ENCODE measurements at regions not wholly inside any gene's neighbourhood (a gene's known extent, or its start where the extent isn't known, plus 50 kb on each side); places are given as distances from the start of the nearest gene placed in this dataset.
"Not testable (repeated sequence)": the region's sequence is repeated elsewhere in the genome, so short reads cannot be mapped to it uniquely, and the experiment has no call there.

- no peak for DNase-seq (ENCODE audit: low spot score)
Observed at GRCh38 chr12:127043731-127044130, 1223.2 kb upstream of the TMEM132C start.

- DNase-seq (ENCODE audit: low spot score): no peak
Observed at GRCh38 chr12:127044836-127045235, 1222.1 kb upstream of the TMEM132C start.

- DNase-seq (ENCODE audit: low spot score): no peak
Observed at GRCh38 chr12:127046467-127046866, 1220.5 kb upstream of the TMEM132C start.

- DNase-seq (ENCODE audit: low spot score): no peak
Observed at GRCh38 chr12:127048057-127048456, 1218.9 kb upstream of the TMEM132C start.

- DNase-seq (ENCODE audit: low spot score): not testable (repeated sequence)
Observed at GRCh38 chr12:127048525-127048924, 1218.4 kb upstream of the TMEM132C start.

GRCh38 chr12:127051139-127051538, 1215.8 kb upstream of the TMEM132C start:
- no peak for DNase-seq (ENCODE audit: low spot score)

GRCh38 chr12:127052511-127053232, 1214.3 kb upstream of the TMEM132C start:
- peak; percentile 44 for DNase-seq (ENCODE audit: low spot score)

GRCh38 chr12:127054531-127054930, 1212.4 kb upstream of the TMEM132C start:
- peak; percentile 43 for DNase-seq (ENCODE audit: low spot score)

GRCh38 chr12:127060310-127060847, 1206.6 kb upstream of the TMEM132C start:
- no peak for DNase-seq (ENCODE audit: low spot score)

- DNase-seq (ENCODE audit: low spot score): no peak
Observed at GRCh38 chr12:127060933-127061332, 1206.0 kb upstream of the TMEM132C start.

- no peak for DNase-seq (ENCODE audit: low spot score)
Observed at GRCh38 chr12:127063339-127064072, 1203.5 kb upstream of the TMEM132C start.

- no peak for DNase-seq (ENCODE audit: low spot score)
Observed at GRCh38 chr12:127064207-127064606, 1202.8 kb upstream of the TMEM132C start.

- DNase-seq (ENCODE audit: low spot score): no peak
Observed at GRCh38 chr12:127065595-127065994, 1201.4 kb upstream of the TMEM132C start.

- no peak for DNase-seq (ENCODE audit: low spot score)
Observed at GRCh38 chr12:127070515-127071157, 1196.3 kb upstream of the TMEM132C start.

- DNase-seq (ENCODE audit: low spot score): no peak
Observed at GRCh38 chr12:127074161-127074560, 1192.8 kb upstream of the TMEM132C start.

GRCh38 chr12:127075981-127076380, 1191.0 kb upstream of the TMEM132C start:
- no peak for DNase-seq (ENCODE audit: low spot score)

- no peak for DNase-seq (ENCODE audit: low spot score)
Observed at GRCh38 chr12:127077262-127078045, 1189.5 kb upstream of the TMEM132C start.

GRCh38 chr12:127078577-127079350, 1188.2 kb upstream of the TMEM132C start:
- DNase-seq (ENCODE audit: low spot score): peak; percentile 19

GRCh38 chr12:127079636-127080035, 1187.3 kb upstream of the TMEM132C start:
- DNase-seq (ENCODE audit: low spot score): no peak

- no peak for DNase-seq (ENCODE audit: low spot score)
Observed at GRCh38 chr12:127081058-127081457, 1185.9 kb upstream of the TMEM132C start.

Measured in AG08395 (cell line).